IPS DF 6.9 (cell line): ENCODE measurements at regions not wholly inside any gene's neighbourhood (a gene's known extent, or its start where the extent isn't known, plus 50 kb on each side); places are given as distances from the start of the nearest gene placed in this dataset.

Experiments
- DNase-seq: peaks from one replicate; pipeline ENCODE4 v3.0.0-alpha.2; 2013; ENCODE audit warnings: low read depth, low spot score
- H3K27ac ChIP-seq: one replicate; pipeline ENCODE4 v1.5.1; 2013; ENCODE audit warnings: low read length, control low read depth
- H3K27me3 ChIP-seq: 2 replicates; pipeline ENCODE4 v1.6.1; 2013; ENCODE audit warnings: mild to moderate bottlenecking, low read length; ENCODE audit not compliant: control insufficient read depth, insufficient read depth
- H3K36me3 ChIP-seq: 2 replicates; pipeline ENCODE4 v1.6.1; 2013; ENCODE audit warnings: low read length; ENCODE audit not compliant: control insufficient read depth, insufficient read depth
- H3K4me1 ChIP-seq: 2 replicates; pipeline ENCODE4 v1.6.1; 2013; ENCODE audit warnings: low read length; ENCODE audit not compliant: control insufficient read depth, insufficient read depth
- H3K4me3 ChIP-seq: 2 replicates; pipeline ENCODE4 v1.5.1; 2013; ENCODE audit warnings: mild to moderate bottlenecking, low read length
- H3K9me3 ChIP-seq: 2 replicates; pipeline ENCODE4 v1.6.1; 2013; ENCODE audit warnings: low read length, inconsistent platforms; ENCODE audit not compliant: control insufficient read depth, insufficient read depth
- WGBS: extraction: QIAGEN DNeasy Blood & Tissue Kit; methylation state at CpG from one replicate; pipeline ENCODE4 v1.1.7; 2013; ENCODE audit warnings: mixed read lengths, missing lambda C conversion rate; ENCODE audit not compliant: insufficient read length, insufficient coverage; 5-methylcytosine and 5-hydroxymethylcytosine counted together

DNA sequence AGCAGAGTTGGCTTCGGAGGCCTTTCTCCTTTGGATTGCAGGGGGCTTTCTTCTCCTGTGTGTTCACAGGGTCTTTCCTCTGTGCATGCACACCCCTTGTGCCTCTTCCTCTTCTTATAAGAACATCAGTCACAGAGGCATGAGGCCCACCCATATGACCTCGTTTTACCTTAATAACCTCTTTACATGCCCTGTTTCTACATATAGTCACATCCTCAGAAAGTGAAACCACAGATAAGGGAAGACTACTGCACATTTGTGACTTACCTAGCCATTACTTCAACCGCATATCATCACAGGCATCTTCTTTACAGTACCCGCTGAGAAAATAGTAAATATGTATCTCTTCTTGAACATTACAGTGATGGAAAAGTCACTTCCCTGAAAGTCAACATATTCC, 204.9 kb upstream of the TARS1 start:
- Histone ChIP-seq H3K4me3 (no peak overlapping the region), H3K36me3 (no peaks in the 10 kb centered on the region), H3K4me1 (no peaks in the 10 kb centered on the region), H3K27me3 (no peaks in the 10 kb centered on the region), H3K9me3 (no peaks in the 10 kb centered on the region), H3K27ac (no peak overlapping the region)
- DNase-seq, result no peak
- WGBS, result no CpG with 5 or more reads among the region's 4 CpGs

DNA sequence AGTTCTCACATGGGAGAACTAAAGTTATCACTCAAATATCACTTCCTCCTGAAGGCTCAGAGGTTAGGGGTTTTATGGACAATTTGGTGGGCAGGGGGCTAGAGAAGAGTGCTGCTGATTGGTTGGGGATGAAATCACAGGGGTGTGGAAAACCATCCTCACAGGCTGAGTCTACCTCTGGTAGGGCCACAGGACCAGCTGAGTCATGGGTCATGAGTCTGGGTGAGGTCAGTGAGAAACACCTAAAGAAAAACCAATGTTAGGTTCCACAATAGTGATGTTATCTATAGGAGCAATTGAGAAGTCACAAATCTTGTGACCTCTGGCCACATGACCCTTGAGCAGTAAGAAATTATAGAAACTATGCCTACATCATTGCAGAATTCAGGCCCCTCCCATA, 203.3 kb upstream of the TARS1 start:
- H3K36me3 ChIP-seq, result no peaks in the 10 kb centered on the region
- no peaks in the 10 kb centered on the region for H3K27me3 ChIP-seq
- DNase-seq, result no peak
- H3K4me1 ChIP-seq, result no peaks in the 10 kb centered on the region
- no peak overlapping the region for H3K27ac ChIP-seq
- H3K9me3 ChIP-seq, result no peaks in the 10 kb centered on the region
- H3K4me3 ChIP-seq, result no peak overlapping the region

DNA sequence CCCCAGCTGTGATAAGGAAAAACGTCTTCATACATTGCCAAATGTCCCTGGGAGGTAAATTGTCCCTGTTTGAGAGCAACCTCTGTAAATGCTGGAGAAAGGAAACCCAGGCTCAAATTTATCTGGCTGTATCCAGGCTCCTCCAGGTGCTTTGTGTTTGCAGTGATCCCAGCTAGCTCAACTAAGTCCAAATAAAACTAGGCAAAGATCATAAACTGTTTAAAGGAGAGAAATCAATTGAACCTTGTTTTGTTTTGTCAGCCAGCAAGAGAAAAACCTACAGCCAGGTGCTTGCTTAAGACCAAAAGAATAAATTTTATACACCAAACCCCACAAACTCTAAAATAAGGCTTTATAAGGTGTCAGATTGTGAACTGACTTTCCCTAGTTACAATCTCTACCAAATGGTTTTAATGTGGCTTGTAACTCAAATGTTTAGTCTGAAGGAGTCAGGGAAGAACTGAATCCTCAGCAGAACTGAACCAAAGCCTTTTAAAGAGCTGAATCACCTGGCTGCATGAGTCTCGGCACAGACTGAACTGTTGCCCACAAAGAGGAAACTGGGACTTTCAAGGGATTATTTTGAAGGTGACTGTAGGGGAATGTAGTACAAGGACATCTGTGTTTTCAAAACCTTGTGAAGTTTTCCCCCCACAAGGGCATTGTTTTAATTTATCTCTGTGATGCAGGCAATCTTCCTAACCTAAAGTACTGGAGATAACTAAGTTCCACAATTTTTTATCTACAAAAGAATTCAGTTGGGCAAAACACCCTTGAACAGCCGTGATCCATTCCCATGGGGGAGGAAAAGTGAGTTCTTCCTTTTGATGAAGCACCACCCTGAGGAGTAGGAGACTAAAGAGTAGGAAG, 201.7 kb upstream of the TARS1 start:
- DNase-seq, result no peak
- no peaks in the 10 kb centered on the region for H3K36me3 ChIP-seq
- no peaks in the 10 kb centered on the region for H3K9me3 ChIP-seq
- no peaks in the 10 kb centered on the region for H3K4me1 ChIP-seq
- no peaks in the 10 kb centered on the region for H3K27me3 ChIP-seq
- H3K27ac ChIP-seq, result no peak overlapping the region
- WGBS, result no CpG with 5 or more reads among the region's 3 CpGs
- no peak overlapping the region for H3K4me3 ChIP-seq

DNA sequence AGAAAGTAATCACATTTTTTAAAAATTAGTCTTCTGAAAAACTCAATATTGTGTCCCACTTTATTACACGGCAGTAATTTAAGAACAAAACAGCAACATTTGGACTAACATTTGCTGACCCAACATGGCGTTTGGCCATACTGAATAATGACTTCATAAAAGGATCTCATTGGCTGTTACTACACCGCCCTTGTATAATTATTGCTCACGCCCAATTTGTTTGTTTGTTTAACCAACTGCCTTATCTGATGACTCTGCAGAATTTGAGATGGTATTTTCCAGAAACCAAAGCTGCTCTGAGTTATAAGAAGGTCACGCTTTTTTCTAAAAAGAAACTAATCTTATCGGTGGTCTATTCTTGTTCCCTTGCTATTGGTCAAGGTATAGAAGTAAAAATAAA, 200.2 kb upstream of the TARS1 start:
- Histone ChIP-seq H3K4me1 (no peaks in the 10 kb centered on the region), H3K4me3 (no peak overlapping the region), H3K27ac (no peak overlapping the region), H3K9me3 (no peaks in the 10 kb centered on the region), H3K36me3 (no peaks in the 10 kb centered on the region), H3K27me3 (no peaks in the 10 kb centered on the region)
- no peak for DNase-seq
- no CpG with 5 or more reads among the region's 6 CpGs for WGBS

DNA sequence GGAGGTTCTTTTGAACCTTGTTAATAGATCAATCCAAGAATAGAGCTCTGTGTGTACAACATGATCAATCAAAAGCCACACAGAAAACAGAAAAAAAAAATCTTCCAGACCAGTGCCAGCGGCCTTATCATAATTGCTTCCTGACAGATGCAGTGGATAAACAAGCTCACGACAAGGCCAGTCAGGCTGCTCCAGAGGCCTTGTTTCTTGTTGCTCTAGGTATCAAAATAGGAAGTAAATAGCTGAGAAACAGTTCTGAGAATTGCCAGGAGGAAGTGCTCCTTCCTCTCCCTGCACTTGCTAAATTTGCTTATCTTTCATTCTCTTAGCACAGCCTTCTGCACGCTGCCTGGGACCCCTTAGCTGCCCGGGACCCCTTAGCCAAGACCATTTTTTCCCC, 199.0 kb upstream of the TARS1 start:
- no peak overlapping the region for H3K4me3 ChIP-seq
- no peaks in the 10 kb centered on the region for H3K4me1 ChIP-seq
- no peaks in the 10 kb centered on the region for H3K27me3 ChIP-seq
- no peaks in the 10 kb centered on the region for H3K36me3 ChIP-seq
- no peak overlapping the region for H3K27ac ChIP-seq
- DNase-seq, result no peak
- H3K9me3 ChIP-seq, result no peaks in the 10 kb centered on the region
- no CpG with 5 or more reads among the region's 4 CpGs for WGBS

DNA sequence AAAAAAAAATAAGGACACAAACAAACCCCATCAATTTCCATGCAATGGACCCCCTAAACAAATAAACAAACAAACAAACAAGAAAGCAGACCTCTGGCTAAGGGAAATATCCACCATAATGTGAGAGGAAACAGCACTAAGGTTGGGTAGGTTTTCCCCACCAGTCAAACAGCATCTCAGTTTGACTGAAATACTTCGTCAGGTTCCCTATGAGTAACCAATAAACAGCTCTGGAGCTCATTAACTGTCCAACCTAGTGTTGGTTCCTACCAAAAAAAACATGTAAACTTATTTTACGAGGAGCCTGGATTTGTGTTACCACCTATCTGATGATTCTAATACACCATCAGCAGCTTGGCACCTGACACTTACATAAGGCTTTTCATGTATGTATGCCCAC, 198.5 kb upstream of the TARS1 start:
- WGBS, result no CpG with 5 or more reads among the region's 2 CpGs
- H3K36me3 ChIP-seq, result no peaks in the 10 kb centered on the region
- DNase-seq, result no peak

DNA sequence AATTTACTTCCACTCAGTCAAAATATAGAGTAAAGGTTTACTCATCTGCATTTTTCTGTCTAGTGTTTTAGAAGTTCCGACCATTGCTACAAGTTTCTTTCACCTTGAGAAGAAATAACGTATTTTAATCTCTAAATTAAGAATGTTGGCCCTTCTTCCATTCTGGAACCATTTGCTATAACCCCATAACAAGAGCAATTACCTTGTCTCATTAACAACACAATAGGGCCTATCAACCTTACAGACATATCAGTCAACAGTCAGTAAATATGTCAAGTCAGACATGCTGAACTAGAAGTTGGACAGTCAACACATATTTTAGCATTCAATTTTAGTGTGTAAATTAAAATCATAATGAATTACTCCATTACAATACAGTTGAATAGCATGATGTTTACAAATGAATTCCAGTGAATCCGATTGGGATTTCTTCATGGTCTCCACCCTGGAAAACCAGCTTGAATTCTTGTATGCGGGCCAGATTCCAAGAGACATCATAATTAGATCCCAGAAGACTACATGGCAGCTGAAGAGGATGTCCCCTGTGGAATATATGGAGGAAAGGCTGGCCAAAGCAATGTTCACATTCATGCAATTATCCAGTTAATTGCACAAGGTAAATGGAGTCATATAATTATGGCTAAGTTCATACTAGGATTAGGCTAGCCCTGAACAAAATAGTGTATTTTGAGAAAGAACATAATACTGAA, 196.2 kb upstream of the TARS1 start:
- Histone ChIP-seq H3K9me3 (no peaks in the 10 kb centered on the region), H3K27ac (no peak overlapping the region), H3K4me3 (no peak overlapping the region), H3K4me1 (no peaks in the 10 kb centered on the region), H3K27me3 (no peaks in the 10 kb centered on the region), H3K36me3 (no peaks in the 10 kb centered on the region)
- DNase-seq, result no peak
- no CpG with 5 or more reads among the region's 4 CpGs for WGBS

More for the DNA sequence above, 198.5 kb upstream of the TARS1 start:
- H3K4me1 ChIP-seq, result no peaks in the 10 kb centered on the region
- H3K27me3 ChIP-seq, result no peaks in the 10 kb centered on the region
- H3K9me3 ChIP-seq, result no peaks in the 10 kb centered on the region
- H3K4me3 ChIP-seq, result no peak overlapping the region
- no peak overlapping the region for H3K27ac ChIP-seq

DNA sequence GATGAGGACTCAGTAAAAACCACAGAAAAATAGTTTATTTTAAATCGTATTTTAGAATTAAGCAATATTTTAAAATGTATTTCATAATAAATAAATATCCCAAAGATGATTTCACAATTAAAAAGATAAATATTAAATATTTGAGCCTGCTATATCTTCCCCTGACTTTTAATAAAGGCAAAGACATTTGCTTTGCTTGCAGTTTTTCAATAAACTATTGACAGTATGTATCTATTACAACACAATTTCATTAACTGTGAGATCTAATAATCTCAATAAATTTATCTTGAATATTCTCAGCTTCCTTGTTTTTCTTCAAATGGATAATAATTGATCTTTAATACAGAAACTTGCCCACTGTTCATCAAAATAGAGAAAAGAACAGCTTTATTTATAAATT, 186.2 kb upstream of the TARS1 start:
- WGBS, result no CpG with 5 or more reads among the region's 1 CpG
- H3K27ac ChIP-seq, result no peak overlapping the region
- H3K27me3 ChIP-seq, result no peaks in the 10 kb centered on the region
- H3K36me3 ChIP-seq, result no peaks in the 10 kb centered on the region
- H3K9me3 ChIP-seq, result no peaks in the 10 kb centered on the region
- no peak for DNase-seq
- H3K4me3 ChIP-seq, result no peak overlapping the region
- H3K4me1 ChIP-seq, result no peaks in the 10 kb centered on the region

DNA sequence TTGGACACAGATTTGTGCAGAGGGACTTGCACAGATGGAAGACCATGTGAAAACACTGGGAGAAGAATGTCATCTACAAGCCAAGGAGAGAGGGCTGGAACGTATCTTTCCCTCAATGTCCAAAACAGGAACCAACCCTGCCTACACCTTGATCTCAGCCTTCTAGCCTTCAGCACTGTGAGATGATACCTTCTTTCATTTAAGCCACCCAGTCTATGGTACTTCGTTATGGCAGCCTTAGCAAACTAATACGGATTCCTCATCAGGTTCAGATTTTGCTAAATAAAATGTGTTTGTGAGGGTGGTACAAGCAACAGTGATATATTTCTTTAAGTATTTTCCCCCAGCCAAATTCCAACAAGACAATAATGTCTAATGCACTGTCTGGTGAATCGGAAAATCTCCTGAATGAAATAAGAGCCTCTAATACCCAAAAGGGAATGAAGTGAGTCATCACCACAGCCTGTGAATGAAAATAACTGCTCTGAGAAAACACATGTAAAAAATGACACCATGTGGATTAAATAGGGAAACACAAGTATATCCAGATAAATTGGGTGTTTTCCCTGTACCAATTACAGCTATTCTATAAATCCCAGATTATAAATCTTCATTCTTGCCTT, 182.8 kb upstream of the TARS1 start:
- WGBS, result no CpG with 5 or more reads among the region's 4 CpGs
- DNase-seq, result no peak

DNA sequence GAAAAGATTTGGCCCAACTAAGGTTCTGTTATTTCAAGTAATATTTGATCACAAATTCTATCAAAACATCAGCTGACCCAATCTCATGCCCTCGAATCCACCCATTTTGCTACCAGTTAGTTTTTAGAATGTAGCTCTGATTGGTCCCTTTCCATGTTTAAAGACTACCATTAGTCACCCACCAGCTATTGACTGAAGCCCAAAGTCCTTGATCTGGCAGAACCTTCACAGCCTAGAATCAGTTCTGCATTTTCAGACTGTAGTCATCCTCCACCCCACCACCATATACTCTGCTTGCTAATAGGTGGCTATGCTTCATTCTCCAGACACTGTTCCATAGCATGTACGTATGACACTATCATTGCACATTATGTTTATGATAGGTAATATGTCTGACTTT, 182.2 kb upstream of the TARS1 start:
- no peak overlapping the region for H3K27ac ChIP-seq
- no peak overlapping the region for H3K4me3 ChIP-seq
- DNase-seq, result no peak
- no peaks in the 10 kb centered on the region for H3K9me3 ChIP-seq
- no CpG with 5 or more reads among the region's 2 CpGs for WGBS
- H3K27me3 ChIP-seq, result no peaks in the 10 kb centered on the region
- no peaks in the 10 kb centered on the region for H3K36me3 ChIP-seq
- no peaks in the 10 kb centered on the region for H3K4me1 ChIP-seq

More for the DNA sequence above, 182.8 kb upstream of the TARS1 start:
- H3K4me1 ChIP-seq, result no peaks in the 10 kb centered on the region
- H3K27ac ChIP-seq, result no peak overlapping the region
- H3K4me3 ChIP-seq, result no peak overlapping the region
- H3K36me3 ChIP-seq, result no peaks in the 10 kb centered on the region
- no peaks in the 10 kb centered on the region for H3K9me3 ChIP-seq
- H3K27me3 ChIP-seq, result no peaks in the 10 kb centered on the region
